Bronchial epithelial cell (primary cell): ENCODE measurements at regions not wholly inside any gene's neighbourhood (a gene's known extent, or its start where the extent isn't known, plus 50 kb on each side); places are given as distances from the start of the nearest gene placed in this dataset.

ENCODE experiments used
- DNase-seq: peaks from one replicate; pipeline ENCODE4 v3.0.0-alpha.2; 2010; ENCODE audit warnings: low read depth
- FAIRE-seq: peaks from 2 replicates; lab custom pipeline; 2011; peaks lifted over from hg19 to GRCh38; lab: Jason Lieb, UNC
- H3K27me3 ChIP-seq: 2 replicates; pipeline ENCODE4 v1.5.1; 2011; ENCODE audit warnings: low read length; ENCODE audit not compliant: control insufficient read depth, insufficient read depth
- H3K36me3 ChIP-seq: 2 replicates; pipeline ENCODE4 v1.5.1; 2011; ENCODE audit warnings: low read length; ENCODE audit not compliant: control insufficient read depth, insufficient read depth
- H3K4me3 ChIP-seq: 2 replicates; pipeline ENCODE4 v1.5.1; 2011; ENCODE audit warnings: mild to moderate bottlenecking, low read depth, low read length, control low read depth
- TF ChIP-seq, protein P1 (sequence below): IDR thresholded peaks from 2 replicates; pipeline ENCODE4 v1.5.1; 2011; ENCODE audit warnings: mild to moderate bottlenecking, moderate library complexity, low read length, control low read depth, inconsistent platforms; ENCODE audit not compliant: insufficient read depth, severe bottlenecking

DNA sequence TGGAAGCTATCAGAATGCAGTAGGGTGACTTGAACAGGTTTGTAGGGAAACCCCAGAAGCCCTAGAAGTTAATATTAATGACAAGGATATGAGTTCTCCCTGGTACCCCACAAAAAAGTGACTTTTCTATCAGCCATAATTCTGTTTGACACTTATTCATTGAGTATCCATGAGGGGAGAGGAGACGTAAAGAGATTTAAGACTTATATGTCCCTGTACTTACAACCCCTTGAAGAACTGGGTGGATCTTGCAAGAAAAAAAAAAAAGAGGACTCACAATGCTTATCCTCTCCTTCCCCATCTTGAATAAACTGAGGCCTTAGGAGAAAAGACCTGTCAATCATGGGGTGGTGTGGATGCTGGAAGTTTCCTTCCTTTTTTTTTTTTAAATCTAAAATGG lies 203.5 kb downstream of the CBLN1 start:
- no peaks in the 10 kb centered on the region for H3K36me3 ChIP-seq
- TF ChIP-seq, protein P1, sequence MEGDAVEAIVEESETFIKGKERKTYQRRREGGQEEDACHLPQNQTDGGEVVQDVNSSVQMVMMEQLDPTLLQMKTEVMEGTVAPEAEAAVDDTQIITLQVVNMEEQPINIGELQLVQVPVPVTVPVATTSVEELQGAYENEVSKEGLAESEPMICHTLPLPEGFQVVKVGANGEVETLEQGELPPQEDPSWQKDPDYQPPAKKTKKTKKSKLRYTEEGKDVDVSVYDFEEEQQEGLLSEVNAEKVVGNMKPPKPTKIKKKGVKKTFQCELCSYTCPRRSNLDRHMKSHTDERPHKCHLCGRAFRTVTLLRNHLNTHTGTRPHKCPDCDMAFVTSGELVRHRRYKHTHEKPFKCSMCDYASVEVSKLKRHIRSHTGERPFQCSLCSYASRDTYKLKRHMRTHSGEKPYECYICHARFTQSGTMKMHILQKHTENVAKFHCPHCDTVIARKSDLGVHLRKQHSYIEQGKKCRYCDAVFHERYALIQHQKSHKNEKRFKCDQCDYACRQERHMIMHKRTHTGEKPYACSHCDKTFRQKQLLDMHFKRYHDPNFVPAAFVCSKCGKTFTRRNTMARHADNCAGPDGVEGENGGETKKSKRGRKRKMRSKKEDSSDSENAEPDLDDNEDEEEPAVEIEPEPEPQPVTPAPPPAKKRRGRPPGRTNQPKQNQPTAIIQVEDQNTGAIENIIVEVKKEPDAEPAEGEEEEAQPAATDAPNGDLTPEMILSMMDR: no peak
- H3K27me3 ChIP-seq: no peaks in the 10 kb centered on the region
- DNase-seq (no peak), FAIRE-seq (no peak)
- H3K4me3 ChIP-seq: no peak overlapping the region

- H3K4me3 ChIP-seq: no peak overlapping the region
- no peaks in the 10 kb centered on the region for H3K27me3 ChIP-seq
- no peak for FAIRE-seq
- no peaks in the 10 kb centered on the region for H3K36me3 ChIP-seq
- DNase-seq: no peak
- TF ChIP-seq, protein P1: no peak
These were observed 205.9 kb downstream of the CBLN1 start for GRCh38 chr16:49075709-49076108.

DNA sequence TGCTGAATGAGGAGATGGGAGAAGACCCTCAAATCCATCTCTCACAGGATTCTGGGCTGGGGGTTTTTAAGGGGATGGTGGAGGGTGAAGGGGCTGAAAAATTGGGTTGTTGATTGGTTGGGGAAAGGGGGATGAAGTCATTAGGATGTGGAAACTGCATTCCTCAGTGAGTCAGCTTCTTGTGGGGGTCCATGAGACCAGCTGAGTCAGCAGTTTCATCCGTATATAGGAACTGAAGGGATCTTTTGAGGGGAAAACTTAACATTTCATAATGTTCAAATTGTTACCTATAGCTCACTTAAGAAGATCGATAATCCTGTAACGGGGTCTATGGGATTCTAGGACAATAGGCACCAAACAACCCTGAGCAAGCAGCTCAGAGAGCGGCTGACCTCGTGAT lies 213.4 kb downstream of the CBLN1 start:
- Histone ChIP-seq H3K36me3 (no peaks in the 10 kb centered on the region), H3K4me3 (no peak overlapping the region), H3K27me3 (no peaks in the 10 kb centered on the region)
- TF ChIP-seq, protein P1: no peak
- FAIRE-seq (no peak), DNase-seq (no peak)

DNA sequence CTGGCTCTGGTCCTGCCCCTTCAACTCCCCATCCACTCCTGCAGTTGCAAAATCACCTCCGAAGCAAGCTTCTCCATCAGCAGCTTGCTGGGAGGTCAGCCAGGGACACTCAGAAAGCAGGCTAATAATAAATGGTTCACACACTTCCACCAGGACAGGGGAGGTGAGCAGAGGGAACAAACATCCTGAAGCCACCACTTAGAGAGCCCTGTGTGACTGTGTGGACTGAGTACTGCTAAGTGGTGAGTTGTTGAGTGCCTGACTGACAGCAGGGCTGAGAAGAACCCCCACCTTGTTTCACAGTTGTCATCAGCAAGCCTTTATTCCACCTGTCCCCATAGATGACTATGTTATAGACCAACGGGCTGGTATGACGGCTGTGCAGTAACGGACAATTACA lies 213.9 kb downstream of the CBLN1 start:
- Histone ChIP-seq H3K4me3 (no peak overlapping the region), H3K27me3 (no peaks in the 10 kb centered on the region), H3K36me3 (no peaks in the 10 kb centered on the region)
- DNase-seq (no peak), FAIRE-seq (peak; percentile 18)
- TF ChIP-seq, protein P1: no peak

DNA sequence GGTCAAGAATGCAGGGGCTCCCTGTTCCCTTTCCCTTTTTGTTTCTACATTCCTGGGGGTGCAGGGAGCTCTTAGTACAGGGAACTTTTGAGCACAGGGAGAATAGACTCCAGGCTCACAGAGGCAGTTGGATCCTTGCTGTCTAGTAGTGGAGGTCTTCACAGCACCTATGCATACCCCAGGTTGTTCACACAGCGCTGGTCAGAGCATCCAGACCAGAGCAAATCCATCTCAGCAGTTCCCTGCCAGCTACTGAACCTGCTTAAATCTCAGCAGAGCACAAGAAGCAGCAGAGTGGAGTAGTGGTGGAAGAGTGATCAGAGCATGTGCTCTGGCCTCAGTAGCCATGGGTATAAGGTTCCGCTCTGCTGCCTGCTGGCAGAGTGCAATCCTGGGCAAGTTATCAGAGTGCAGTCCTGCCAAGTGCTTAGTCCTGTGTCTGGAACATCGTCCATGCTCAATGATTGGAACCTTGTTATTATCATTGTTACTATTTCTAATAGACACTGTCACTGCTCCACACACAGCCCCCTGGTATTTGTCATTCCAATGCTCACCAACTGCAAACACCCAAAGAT lies 220.4 kb downstream of the CBLN1 start:
- H3K4me3 ChIP-seq: no peak overlapping the region
- TF ChIP-seq, protein P1: no peak
- no peak for DNase-seq
- FAIRE-seq: no peak
- H3K27me3 ChIP-seq: no peaks in the 10 kb centered on the region
- H3K36me3 ChIP-seq: no peaks in the 10 kb centered on the region

- DNase-seq (no peak), FAIRE-seq (no peak)
These were observed 220.9 kb downstream of the CBLN1 start for GRCh38 chr16:49060728-49061127.

More at GRCh38 chr16:49060728-49061127, 220.9 kb downstream of the CBLN1 start:
- TF ChIP-seq, protein P1: no peak
- Histone ChIP-seq H3K4me3 (no peak overlapping the region), H3K36me3 (no peaks in the 10 kb centered on the region), H3K27me3 (no peaks in the 10 kb centered on the region)
